Adrenal gland (tissue), 5 donors: ENCODE measurements at regions not wholly inside any gene's neighbourhood (a gene's known extent, or its start where the extent isn't known, plus 50 kb on each side); places are given as distances from the start of the nearest gene placed in this dataset.

Experiments
- CTCF ChIP-seq, 6 experiments: fragments of 450-650 bp in 4 of 6; fragments of 200-600 bp in 2 of 6; sonication (generic) in 1 of 6; IDR thresholded peaks; 1 replicate in 5 of 6; 2 replicates in 1 of 6; pipeline versions ENCODE4 v1.5.1 to v1.8.0; 2016 to 2021; ENCODE audit warnings: antibody characterized with exemption in 6 of 6, mild to moderate bottlenecking in 2 of 6, moderate library complexity in 1 of 6
- POLR2A ChIP-seq, 2 donors: fragments of 450-650 bp; IDR thresholded peaks; one replicate each; pipeline ENCODE4 v1.6.1; 2017; ENCODE audit warnings: antibody characterized with exemption in 2 of 2, mild to moderate bottlenecking in 2 of 2, moderate library complexity in 1 of 2
- donor health status: DM: no; HTN: no; CAD: no.

GRCh38 chr2:59297816-59298215 lies 1056.7 kb upstream of the FANCL start:
- no peak for TF ChIP-seq CTCF (IDR thresholded peaks at IDR 0.05)
- TF ChIP-seq POLR2A (IDR thresholded peaks at IDR 0.05): no peak
